ENCODE measurements at regions not wholly inside any gene's neighbourhood (a gene's known extent, or its start where the extent isn't known, plus 50 kb on each side); places are given as distances from the start of the nearest gene placed in this dataset.

DNA sequence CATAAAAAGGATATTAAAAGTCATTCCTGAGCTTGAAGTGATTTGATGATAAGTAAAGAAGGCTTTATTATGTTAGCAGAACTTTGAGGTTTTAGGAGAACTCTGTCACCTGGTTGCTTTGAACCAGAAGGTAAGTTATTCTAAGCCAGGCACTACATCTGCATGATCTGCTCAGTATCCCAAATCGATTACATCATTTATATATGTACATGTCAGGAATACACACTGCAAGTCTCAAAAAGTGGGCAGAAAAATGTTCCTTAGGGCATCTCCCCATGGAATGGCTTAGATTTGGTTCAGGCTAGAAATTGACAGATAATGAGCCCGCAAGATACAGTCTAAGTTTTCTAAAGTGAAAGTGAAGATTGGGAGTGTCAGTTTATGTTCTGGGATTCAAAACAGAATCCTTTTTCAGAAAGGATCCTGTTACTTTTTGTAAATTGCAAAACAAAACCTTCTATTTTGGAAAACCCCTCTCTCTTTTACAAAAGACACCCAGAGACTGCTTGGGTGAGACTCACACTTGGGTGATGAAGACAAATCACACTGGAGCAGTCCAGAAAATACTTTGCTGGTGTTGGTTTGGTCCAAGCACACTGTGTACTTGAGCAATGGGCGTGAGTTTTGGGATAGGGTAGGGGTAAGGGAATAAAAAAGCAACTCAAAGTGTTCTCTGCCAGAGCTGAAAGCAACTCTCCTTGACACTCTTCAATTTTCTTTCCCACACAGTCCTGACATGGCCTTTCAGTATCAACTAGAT, 114.5 kb downstream of the FOXD1 start (continued):
- TF ChIP-seq, protein P1, sequence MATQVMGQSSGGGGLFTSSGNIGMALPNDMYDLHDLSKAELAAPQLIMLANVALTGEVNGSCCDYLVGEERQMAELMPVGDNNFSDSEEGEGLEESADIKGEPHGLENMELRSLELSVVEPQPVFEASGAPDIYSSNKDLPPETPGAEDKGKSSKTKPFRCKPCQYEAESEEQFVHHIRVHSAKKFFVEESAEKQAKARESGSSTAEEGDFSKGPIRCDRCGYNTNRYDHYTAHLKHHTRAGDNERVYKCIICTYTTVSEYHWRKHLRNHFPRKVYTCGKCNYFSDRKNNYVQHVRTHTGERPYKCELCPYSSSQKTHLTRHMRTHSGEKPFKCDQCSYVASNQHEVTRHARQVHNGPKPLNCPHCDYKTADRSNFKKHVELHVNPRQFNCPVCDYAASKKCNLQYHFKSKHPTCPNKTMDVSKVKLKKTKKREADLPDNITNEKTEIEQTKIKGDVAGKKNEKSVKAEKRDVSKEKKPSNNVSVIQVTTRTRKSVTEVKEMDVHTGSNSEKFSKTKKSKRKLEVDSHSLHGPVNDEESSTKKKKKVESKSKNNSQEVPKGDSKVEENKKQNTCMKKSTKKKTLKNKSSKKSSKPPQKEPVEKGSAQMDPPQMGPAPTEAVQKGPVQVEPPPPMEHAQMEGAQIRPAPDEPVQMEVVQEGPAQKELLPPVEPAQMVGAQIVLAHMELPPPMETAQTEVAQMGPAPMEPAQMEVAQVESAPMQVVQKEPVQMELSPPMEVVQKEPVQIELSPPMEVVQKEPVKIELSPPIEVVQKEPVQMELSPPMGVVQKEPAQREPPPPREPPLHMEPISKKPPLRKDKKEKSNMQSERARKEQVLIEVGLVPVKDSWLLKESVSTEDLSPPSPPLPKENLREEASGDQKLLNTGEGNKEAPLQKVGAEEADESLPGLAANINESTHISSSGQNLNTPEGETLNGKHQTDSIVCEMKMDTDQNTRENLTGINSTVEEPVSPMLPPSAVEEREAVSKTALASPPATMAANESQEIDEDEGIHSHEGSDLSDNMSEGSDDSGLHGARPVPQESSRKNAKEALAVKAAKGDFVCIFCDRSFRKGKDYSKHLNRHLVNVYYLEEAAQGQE (IDR thresholded peaks at IDR 0.05; ENCODE audit: low read depth, low read length), result no peak

DNA sequence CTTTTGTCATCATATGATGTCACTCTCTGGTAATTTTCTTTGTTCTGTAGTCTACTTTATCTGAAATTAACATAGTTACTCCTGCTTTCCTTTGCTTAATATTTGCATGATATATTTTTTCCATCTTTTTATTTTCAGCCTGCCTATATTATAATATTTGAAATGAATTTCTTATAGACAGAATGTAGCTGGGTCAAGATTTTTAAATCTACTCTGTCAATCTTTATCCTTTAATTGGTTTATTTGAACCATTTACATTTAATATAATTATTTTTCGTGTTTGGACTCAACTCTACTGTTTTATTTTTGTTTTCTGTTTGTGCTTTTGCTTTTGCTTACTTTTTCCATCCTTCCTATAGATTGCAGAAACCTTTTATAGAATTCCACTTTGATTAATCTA, 118.0 kb downstream of the FOXD1 start:
- Histone ChIP-seq H3K4me1 (ENCODE audit: control insufficient read depth in 1 of 2, insufficient read depth in 2 of 2, low read depth in 1 of 2, low read length in 1 of 2) (no peaks in the 10 kb centered on the region; a peak in 1 of 4 replicates), H3F3A (replicated peaks; ENCODE audit: insufficient read depth) (peaks cover 23% of the 10 kb centered on the region), H3K4me3 (ENCODE audit: low read depth in 2 of 2, low read length in 1 of 2) (no peak overlapping the region), H3K36me3 (replicated peaks in 1 of 2; ENCODE audit: control insufficient read depth in 1 of 2, insufficient read depth in 2 of 2, low read length in 1 of 2) (no peaks in the 10 kb centered on the region), H3K9me2 (no peaks in the 10 kb centered on the region), H3K9ac (no peak overlapping the region), H3K27me3 (ENCODE audit: insufficient read depth) (no peaks in the 10 kb centered on the region), H3K79me2 (ENCODE audit: insufficient read depth) (no peaks in the 10 kb centered on the region), H2AFZ (ENCODE audit: low read depth) (no peak overlapping the region), H3K9me3 (peaks cover 24% of the 10 kb centered on the region; the same call in 1 of the 2 replicates), H4K20me1 (ENCODE audit: insufficient read depth) (no peaks in the 10 kb centered on the region), H3K27ac (ENCODE audit: low read depth in 2 of 2, low read length in 1 of 2) (no peak overlapping the region), H3K4me2 (no peak overlapping the region)
- WGBS (ENCODE audit: low lambda C conversion rate), result 17% methylated on average over 1 of the region's 1 CpG
- POLR2A ChIA-PET, result no interaction called here
- CTCF ChIA-PET, result no interaction called here
- TF ChIP-seq, protein P2, sequence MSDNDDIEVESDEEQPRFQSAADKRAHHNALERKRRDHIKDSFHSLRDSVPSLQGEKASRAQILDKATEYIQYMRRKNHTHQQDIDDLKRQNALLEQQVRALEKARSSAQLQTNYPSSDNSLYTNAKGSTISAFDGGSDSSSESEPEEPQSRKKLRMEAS (IDR thresholded peaks at IDR 0.05; ENCODE audit: low read depth), result no peak
- no peak for TF ChIP-seq POLR2AphosphoS5 (IDR thresholded peaks at IDR 0.05; ENCODE audit: low read depth, low read length)
- TF ChIP-seq YY1 (IDR thresholded peaks at IDR 0.05; ENCODE audit: low read depth), result no peak
- TF ChIP-seq, protein P3, sequence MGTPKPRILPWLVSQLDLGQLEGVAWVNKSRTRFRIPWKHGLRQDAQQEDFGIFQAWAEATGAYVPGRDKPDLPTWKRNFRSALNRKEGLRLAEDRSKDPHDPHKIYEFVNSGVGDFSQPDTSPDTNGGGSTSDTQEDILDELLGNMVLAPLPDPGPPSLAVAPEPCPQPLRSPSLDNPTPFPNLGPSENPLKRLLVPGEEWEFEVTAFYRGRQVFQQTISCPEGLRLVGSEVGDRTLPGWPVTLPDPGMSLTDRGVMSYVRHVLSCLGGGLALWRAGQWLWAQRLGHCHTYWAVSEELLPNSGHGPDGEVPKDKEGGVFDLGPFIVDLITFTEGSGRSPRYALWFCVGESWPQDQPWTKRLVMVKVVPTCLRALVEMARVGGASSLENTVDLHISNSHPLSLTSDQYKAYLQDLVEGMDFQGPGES (IDR thresholded peaks at IDR 0.05; ENCODE audit: low read depth, low read length), result no peak
- TF ChIP-seq NRF1 (IDR thresholded peaks at IDR 0.05; ENCODE audit: low read depth, low read length), result no peak
- no peak for TF ChIP-seq TAF1 (IDR thresholded peaks at IDR 0.05; ENCODE audit: borderline replicate concordance, low read depth, low read length)
- TF ChIP-seq TEAD4 (IDR thresholded peaks at IDR 0.05; ENCODE audit: borderline replicate concordance, insufficient read depth), result no peak
- TF ChIP-seq EZH2phosphoT487 (IDR thresholded peaks at IDR 0.05; ENCODE audit: borderline replicate concordance, low read depth), result no peak
- no peak for TF ChIP-seq RAD21 (IDR thresholded peaks at IDR 0.05; ENCODE audit: low read length)
- TF ChIP-seq FOSL2 (IDR thresholded peaks at IDR 0.05; ENCODE audit: borderline replicate concordance, low read depth), result no peak
- no peak for TF ChIP-seq MEF2A (IDR thresholded peaks at IDR 0.05; ENCODE audit: borderline replicate concordance, low read depth)
- TF ChIP-seq, protein P1 (IDR thresholded peaks at IDR 0.05; ENCODE audit: low read depth, low read length), result no peak
- TF ChIP-seq, protein P4, sequence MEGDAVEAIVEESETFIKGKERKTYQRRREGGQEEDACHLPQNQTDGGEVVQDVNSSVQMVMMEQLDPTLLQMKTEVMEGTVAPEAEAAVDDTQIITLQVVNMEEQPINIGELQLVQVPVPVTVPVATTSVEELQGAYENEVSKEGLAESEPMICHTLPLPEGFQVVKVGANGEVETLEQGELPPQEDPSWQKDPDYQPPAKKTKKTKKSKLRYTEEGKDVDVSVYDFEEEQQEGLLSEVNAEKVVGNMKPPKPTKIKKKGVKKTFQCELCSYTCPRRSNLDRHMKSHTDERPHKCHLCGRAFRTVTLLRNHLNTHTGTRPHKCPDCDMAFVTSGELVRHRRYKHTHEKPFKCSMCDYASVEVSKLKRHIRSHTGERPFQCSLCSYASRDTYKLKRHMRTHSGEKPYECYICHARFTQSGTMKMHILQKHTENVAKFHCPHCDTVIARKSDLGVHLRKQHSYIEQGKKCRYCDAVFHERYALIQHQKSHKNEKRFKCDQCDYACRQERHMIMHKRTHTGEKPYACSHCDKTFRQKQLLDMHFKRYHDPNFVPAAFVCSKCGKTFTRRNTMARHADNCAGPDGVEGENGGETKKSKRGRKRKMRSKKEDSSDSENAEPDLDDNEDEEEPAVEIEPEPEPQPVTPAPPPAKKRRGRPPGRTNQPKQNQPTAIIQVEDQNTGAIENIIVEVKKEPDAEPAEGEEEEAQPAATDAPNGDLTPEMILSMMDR (IDR thresholded peaks at IDR 0.05), result no peak
- no peak for TF ChIP-seq GABPA (IDR thresholded peaks at IDR 0.05; ENCODE audit: low read depth)
- DNase-seq, result no peak
